H9 (cell line): ENCODE measurements at regions not wholly inside any gene's neighbourhood (a gene's known extent, or its start where the extent isn't known, plus 50 kb on each side); places are given as distances from the start of the nearest gene placed in this dataset.

ENCODE experiments used
- DNase-seq: peaks from one replicate; pipeline ENCODE4 v3.0.0-alpha.2; 2017
- H2AFZ ChIP-seq: one replicate; pipeline ENCODE4 v1.6.1; 2013; ENCODE audit warnings: mild to moderate bottlenecking, low read length, control low read depth, moderate library complexity
- H2AK5ac ChIP-seq: 2 replicates; pipeline ENCODE4 v1.6.1; 2013; ENCODE audit warnings: low read length, control low read depth, mixed read lengths; ENCODE audit not compliant: insufficient read length
- H2BK120ac ChIP-seq: one replicate; pipeline ENCODE4 v1.6.1; 2013; ENCODE audit warnings: low read depth, mild to moderate bottlenecking, low read length, control low read depth, inconsistent platforms; ENCODE audit not compliant: poor library complexity, severe bottlenecking
- H2BK12ac ChIP-seq: 2 replicates; pipeline ENCODE4 v1.6.1; 2013; ENCODE audit warnings: low read length, control low read depth, mixed read lengths, low read depth; ENCODE audit not compliant: insufficient read length
- H2BK15ac ChIP-seq: 2 replicates; pipeline ENCODE4 v1.6.1; 2013; ENCODE audit warnings: low read depth, low read length, control low read depth
- H2BK20ac ChIP-seq: one replicate; pipeline ENCODE4 v1.6.1; 2013; ENCODE audit warnings: low read depth, mild to moderate bottlenecking, low read length, control low read depth, inconsistent platforms; ENCODE audit not compliant: poor library complexity, severe bottlenecking
- H2BK5ac ChIP-seq: 2 replicates; pipeline ENCODE4 v1.6.1; 2013; ENCODE audit warnings: low read length, control low read depth, mixed read lengths; ENCODE audit not compliant: insufficient read length
- H3K14ac ChIP-seq: 2 replicates; pipeline ENCODE4 v1.6.1; 2013; ENCODE audit warnings: low read length, control low read depth; ENCODE audit not compliant: insufficient read depth
- H3K18ac ChIP-seq: 2 replicates; pipeline ENCODE4 v1.6.1; 2013; ENCODE audit warnings: low read depth, mild to moderate bottlenecking, mixed read lengths, low read length, control low read depth; ENCODE audit not compliant: insufficient read length
- H3K23ac ChIP-seq: 2 replicates; pipeline ENCODE4 v1.6.1; 2013; ENCODE audit warnings: low read length, control low read depth, mixed read lengths, low read depth; ENCODE audit not compliant: insufficient read length
- H3K23me2 ChIP-seq: 2 replicates; pipeline ENCODE4 v1.6.1; 2013; ENCODE audit warnings: low read depth, mild to moderate bottlenecking, mixed read lengths, low read length, control low read depth; ENCODE audit not compliant: insufficient read length, poor library complexity, severe bottlenecking
- H3K27ac ChIP-seq: 2 replicates; pipeline ENCODE4 v1.5.1; 2013; ENCODE audit warnings: low read length, control low read depth, mixed read lengths, low read depth; ENCODE audit not compliant: insufficient read length
- H3K27me3 ChIP-seq: 2 replicates; pipeline ENCODE4 v1.6.1; 2013; ENCODE audit warnings: low read length, control low read depth, inconsistent platforms; ENCODE audit not compliant: insufficient read depth
- H3K4ac ChIP-seq: 2 replicates; pipeline ENCODE4 v1.6.1; 2013; ENCODE audit warnings: low read depth, mild to moderate bottlenecking, control low read depth, inconsistent platforms, low read length, moderate library complexity
- H3K4me1 ChIP-seq: 2 replicates; pipeline ENCODE4 v1.6.1; 2013; ENCODE audit warnings: low read length, control low read depth, inconsistent platforms; ENCODE audit not compliant: insufficient read depth
- H3K4me2 ChIP-seq: 2 replicates; pipeline ENCODE4 v1.6.1; 2013; ENCODE audit warnings: low read length, control low read depth, mixed read lengths; ENCODE audit not compliant: insufficient read length, insufficient read depth
- H3K56ac ChIP-seq: 2 replicates; pipeline ENCODE4 v1.6.1; 2013; ENCODE audit warnings: low read depth, mild to moderate bottlenecking, mixed read lengths, low read length, control low read depth; ENCODE audit not compliant: insufficient read length
- H3K79me1 ChIP-seq: 2 replicates; pipeline ENCODE4 v1.6.1; 2013; ENCODE audit warnings: low read depth, mild to moderate bottlenecking, moderate library complexity, low read length, control low read depth, inconsistent platforms; ENCODE audit not compliant: insufficient read depth, poor library complexity, severe bottlenecking
- H3K79me2 ChIP-seq: 2 replicates; pipeline ENCODE4 v1.6.1; 2013; ENCODE audit warnings: low read length, control low read depth, inconsistent platforms; ENCODE audit not compliant: insufficient read depth
- H3K9ac ChIP-seq: 2 replicates; pipeline ENCODE4 v1.6.1; 2013; ENCODE audit warnings: low read length, control low read depth, mixed read lengths; ENCODE audit not compliant: insufficient read length; ENCODE audit errors: extremely low read depth
- H3K9me3 ChIP-seq: one replicate; pipeline ENCODE4 v1.6.1; 2013; ENCODE audit warnings: low read depth, low read length, inconsistent platforms; ENCODE audit not compliant: control insufficient read depth
- H3T11ph ChIP-seq: one replicate; pipeline ENCODE4 v1.6.1; 2013; ENCODE audit warnings: mild to moderate bottlenecking, low read length, control low read depth, inconsistent platforms
- H4K20me1 ChIP-seq: one replicate; pipeline ENCODE4 v1.6.1; 2013; ENCODE audit not compliant: control insufficient read depth, insufficient read length, insufficient read depth
- H4K5ac ChIP-seq: 2 replicates; pipeline ENCODE4 v1.6.1; 2013; ENCODE audit warnings: low read depth, mild to moderate bottlenecking, mixed read lengths, low read length, control low read depth; ENCODE audit not compliant: insufficient read length
- H4K8ac ChIP-seq: replicated peaks from 2 replicates; pipeline ENCODE4 v1.6.1; 2013; ENCODE audit warnings: low read length, control low read depth, mixed read lengths, low read depth; ENCODE audit not compliant: insufficient read length
- H4K91ac ChIP-seq: 2 replicates; pipeline ENCODE4 v1.6.1; 2013; ENCODE audit warnings: low read depth, mild to moderate bottlenecking, moderate library complexity, mixed read lengths, low read length, control low read depth; ENCODE audit not compliant: insufficient read length
- H3K27ac Mint-ChIP-seq, 3 experiments: 2 replicates in 2 of 3; 3 replicates in 1 of 3; pipeline ENCODE4 v1.8.0; 2020 to 2021; ENCODE audit warnings: mixed read lengths in 3 of 3, mild to moderate bottlenecking in 1 of 3, moderate library complexity in 1 of 3
- H3K27me3 Mint-ChIP-seq: 2 replicates; pipeline ENCODE4 v1.8.0; 2021; ENCODE audit warnings: low read depth, mild to moderate bottlenecking, moderate library complexity, mixed read lengths
- H3K36me3 Mint-ChIP-seq, 3 experiments: 2 replicates in 2 of 3; 3 replicates in 1 of 3; pipeline ENCODE4 v1.8.0; 2020 to 2021; ENCODE audit warnings: low read depth in 3 of 3, mixed read lengths in 3 of 3; ENCODE audit not compliant: insufficient read depth in 1 of 3
- H3K4me1 Mint-ChIP-seq, 2 experiments: 2 replicates each; pipeline ENCODE4 v1.8.0; 2020; ENCODE audit warnings: mixed read lengths in 2 of 2
- H3K4me3 Mint-ChIP-seq, 2 experiments: 2 replicates in 1 of 2; 3 replicates in 1 of 2; pipeline ENCODE4 v1.8.0; 2020 to 2021; ENCODE audit warnings: mild to moderate bottlenecking in 2 of 2, mixed read lengths in 2 of 2, moderate library complexity in 1 of 2
- H3K9me3 Mint-ChIP-seq, 2 experiments: 2 replicates in 1 of 2; 3 replicates in 1 of 2; pipeline ENCODE4 v1.8.0; 2020; ENCODE audit warnings: mild to moderate bottlenecking in 2 of 2, mixed read lengths in 2 of 2, moderate library complexity in 1 of 2
- WGBS: extraction: QIAGEN DNeasy Blood & Tissue Kit; methylation state at CpG from one replicate; pipeline ENCODE4 v1.1.7; 2013; ENCODE audit warnings: missing lambda C conversion rate, low lambda C conversion rate, mixed read lengths; ENCODE audit not compliant: insufficient read length; ENCODE audit errors: extremely low coverage; 5-methylcytosine and 5-hydroxymethylcytosine counted together
- TF ChIP-seq, protein P1 (sequence below): fragments of 200-600 bp; sonication (generic); conservative IDR thresholded peaks from 3 replicates; pipeline ENCODE4 v1.8.0; 2021; ENCODE audit warnings: antibody characterized with exemption, mild to moderate bottlenecking

DNA sequence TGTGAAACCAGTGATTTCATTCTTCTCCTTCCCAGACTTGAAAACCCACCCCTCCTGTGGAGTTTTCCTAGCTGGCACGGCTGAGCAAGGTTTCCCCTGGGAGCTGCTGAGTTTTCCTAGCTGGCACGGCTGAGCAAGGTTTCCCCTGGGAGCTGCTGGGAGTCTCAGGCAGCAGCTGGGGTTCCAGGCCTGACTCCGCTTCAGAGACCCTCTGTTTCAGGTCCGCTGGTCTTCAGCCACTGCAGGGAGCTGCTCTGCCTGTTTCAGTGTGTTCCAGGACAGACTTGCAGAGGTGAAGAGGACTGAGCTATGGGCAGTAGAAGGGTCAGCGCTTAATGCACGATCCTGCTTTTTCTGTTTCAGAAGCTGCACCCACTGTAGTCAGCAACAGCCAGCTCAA is 104.9 kb downstream of the XRCC2 start:
- Mint-ChIP-seq H3K27ac (no peak overlapping the region; a peak in 1 of 7 replicates), H3K4me1 (peaks cover 4 to 7% of the 10 kb centered on the region in 2 experiments), H3K27me3 (no peaks in the 10 kb centered on the region), H3K36me3 (no peaks in the 10 kb centered on the region), H3K4me3 (no peak overlapping the region), H3K9me3 (peaks cover 0 to 1% of the 10 kb centered on the region in 2 experiments; a peak in 1 of 5 replicates)
- no peaks in the 10 kb centered on the region for H3K27me3 ChIP-seq
- no peak overlapping the region for H3K4ac ChIP-seq
- no peak overlapping the region for H3K9ac ChIP-seq
- no peaks in the 10 kb centered on the region for H4K20me1 ChIP-seq
- no peak overlapping the region for H2BK12ac ChIP-seq
- H3K14ac ChIP-seq: peak overlapping the region; percentile 36; the same call in 1 of the 2 replicates
- no peak overlapping the region for H3T11ph ChIP-seq
- no peak overlapping the region for H4K5ac ChIP-seq
- no peak overlapping the region for H3K23ac ChIP-seq
- H3K23me2 ChIP-seq: no peaks in the 10 kb centered on the region
- no peak overlapping the region for H2BK120ac ChIP-seq
- H2AK5ac ChIP-seq: no peak overlapping the region
- no CpG with 5 or more reads among the region's 6 CpGs for WGBS
- no peak overlapping the region for H3K56ac ChIP-seq
- H3K4me1 ChIP-seq: no peaks in the 10 kb centered on the region
- no peak overlapping the region for H4K91ac ChIP-seq
- no peak for DNase-seq
- H2BK5ac ChIP-seq: no peak overlapping the region
- no peaks in the 10 kb centered on the region for H3K9me3 ChIP-seq
- H3K18ac ChIP-seq: no peak overlapping the region
- no peak overlapping the region for H2BK20ac ChIP-seq
- no peak overlapping the region for H4K8ac ChIP-seq
- no peak overlapping the region for H2AFZ ChIP-seq
- no peaks in the 10 kb centered on the region for H3K79me2 ChIP-seq
- no peak overlapping the region for H3K27ac ChIP-seq
- no peak overlapping the region for H2BK15ac ChIP-seq
- no peaks in the 10 kb centered on the region for H3K79me1 ChIP-seq
- TF ChIP-seq, protein P1, sequence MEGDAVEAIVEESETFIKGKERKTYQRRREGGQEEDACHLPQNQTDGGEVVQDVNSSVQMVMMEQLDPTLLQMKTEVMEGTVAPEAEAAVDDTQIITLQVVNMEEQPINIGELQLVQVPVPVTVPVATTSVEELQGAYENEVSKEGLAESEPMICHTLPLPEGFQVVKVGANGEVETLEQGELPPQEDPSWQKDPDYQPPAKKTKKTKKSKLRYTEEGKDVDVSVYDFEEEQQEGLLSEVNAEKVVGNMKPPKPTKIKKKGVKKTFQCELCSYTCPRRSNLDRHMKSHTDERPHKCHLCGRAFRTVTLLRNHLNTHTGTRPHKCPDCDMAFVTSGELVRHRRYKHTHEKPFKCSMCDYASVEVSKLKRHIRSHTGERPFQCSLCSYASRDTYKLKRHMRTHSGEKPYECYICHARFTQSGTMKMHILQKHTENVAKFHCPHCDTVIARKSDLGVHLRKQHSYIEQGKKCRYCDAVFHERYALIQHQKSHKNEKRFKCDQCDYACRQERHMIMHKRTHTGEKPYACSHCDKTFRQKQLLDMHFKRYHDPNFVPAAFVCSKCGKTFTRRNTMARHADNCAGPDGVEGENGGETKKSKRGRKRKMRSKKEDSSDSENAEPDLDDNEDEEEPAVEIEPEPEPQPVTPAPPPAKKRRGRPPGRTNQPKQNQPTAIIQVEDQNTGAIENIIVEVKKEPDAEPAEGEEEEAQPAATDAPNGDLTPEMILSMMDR: no peak
- no peak overlapping the region for H3K4me2 ChIP-seq
